ENCODE measurements at regions not wholly inside any gene's neighbourhood (a gene's known extent, or its start where the extent isn't known, plus 50 kb on each side); places are given as distances from the start of the nearest gene placed in this dataset.

DNA sequence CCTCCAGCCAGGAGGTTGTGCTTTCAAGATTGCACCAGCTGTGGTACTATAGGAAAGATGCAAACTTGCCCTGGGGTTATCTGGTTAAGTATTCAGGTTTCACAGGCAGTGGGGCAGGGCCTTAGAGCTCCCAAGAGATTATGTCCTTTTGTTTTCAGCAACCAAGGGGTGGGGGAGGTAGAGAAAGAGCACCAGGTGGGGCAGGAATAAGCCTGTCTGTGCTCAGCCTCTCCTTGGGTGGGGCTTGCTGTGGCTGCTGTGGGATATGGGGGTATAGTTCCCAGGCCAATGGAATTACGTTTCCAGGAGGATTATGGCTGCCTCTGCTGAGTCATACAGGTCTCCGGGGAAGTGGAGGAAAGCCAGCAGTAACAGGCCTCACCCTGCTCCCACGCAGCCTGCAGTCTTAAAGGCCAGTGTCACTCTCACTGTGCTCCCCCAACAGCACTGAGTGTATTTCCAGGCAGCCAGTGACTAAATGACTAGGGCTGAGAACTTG lies 508.6 kb downstream of the RWDD3 start:
- TF ChIP-seq CTCF (IDR thresholded peaks at IDR 0.05) (no peak), EP300 (IDR thresholded peaks at IDR 0.05) (no peak), POLR2A (IDR thresholded peaks at IDR 0.05; ENCODE audit: low read depth) (no peak), POLR2AphosphoS5 (IDR thresholded peaks at IDR 0.05) (no peak)
